OCI-LY3 (cell line): ENCODE measurements at regions not wholly inside any gene's neighbourhood (a gene's known extent, or its start where the extent isn't known, plus 50 kb on each side); places are given as distances from the start of the nearest gene placed in this dataset.
A peak's percentile ranks its signal among the peaks of the same experiment; 100 is the strongest.

Experiments used
- EZH2phosphoT487 ChIP-seq: fragments of 200-600 bp; shearing (Covaris generic); IDR thresholded peaks from 2 replicates; pipeline ENCODE4 v1.6.1; 2018; ENCODE audit warnings: antibody characterized with exemption, mixed run types, low read depth
- TF ChIP-seq, protein P1 (sequence below): fragments of 200-600, 300-600 bp; sonication (generic); IDR thresholded peaks from 2 replicates; pipeline ENCODE4 v1.5.1; 2014; ENCODE audit warnings: antibody characterized with exemption, low read length, low read depth

DNA sequence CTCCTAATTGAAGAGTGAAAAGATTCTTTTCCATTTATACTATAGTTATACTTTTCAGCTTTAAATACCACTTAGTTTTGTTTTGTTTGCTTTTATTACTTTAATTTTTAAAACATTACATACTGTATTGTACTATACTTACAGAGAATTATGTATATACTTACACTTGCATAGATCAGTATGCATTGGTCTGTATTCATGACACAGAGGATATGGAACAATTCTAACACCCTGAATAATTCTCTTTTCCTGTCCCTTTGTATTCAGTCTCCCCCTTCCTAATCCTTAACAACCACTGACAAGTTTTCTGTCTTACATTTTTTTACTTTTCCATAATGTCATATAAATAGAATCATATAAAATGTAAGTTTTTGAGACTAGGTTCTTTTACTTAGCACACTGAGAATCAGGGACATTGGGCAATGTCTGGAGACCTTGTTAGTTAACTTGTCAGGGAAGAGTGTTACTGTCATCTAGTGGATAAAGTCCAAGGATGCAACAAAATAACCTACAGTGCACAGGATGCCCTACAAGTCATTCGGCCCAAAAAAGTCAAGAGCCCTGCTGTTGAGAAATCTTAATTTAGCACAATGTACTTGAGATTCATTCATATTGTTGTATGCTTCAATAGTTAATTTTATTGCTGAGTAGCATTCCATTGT lies 95.7 kb upstream of the MCTP2 start:
- TF ChIP-seq, protein P1, sequence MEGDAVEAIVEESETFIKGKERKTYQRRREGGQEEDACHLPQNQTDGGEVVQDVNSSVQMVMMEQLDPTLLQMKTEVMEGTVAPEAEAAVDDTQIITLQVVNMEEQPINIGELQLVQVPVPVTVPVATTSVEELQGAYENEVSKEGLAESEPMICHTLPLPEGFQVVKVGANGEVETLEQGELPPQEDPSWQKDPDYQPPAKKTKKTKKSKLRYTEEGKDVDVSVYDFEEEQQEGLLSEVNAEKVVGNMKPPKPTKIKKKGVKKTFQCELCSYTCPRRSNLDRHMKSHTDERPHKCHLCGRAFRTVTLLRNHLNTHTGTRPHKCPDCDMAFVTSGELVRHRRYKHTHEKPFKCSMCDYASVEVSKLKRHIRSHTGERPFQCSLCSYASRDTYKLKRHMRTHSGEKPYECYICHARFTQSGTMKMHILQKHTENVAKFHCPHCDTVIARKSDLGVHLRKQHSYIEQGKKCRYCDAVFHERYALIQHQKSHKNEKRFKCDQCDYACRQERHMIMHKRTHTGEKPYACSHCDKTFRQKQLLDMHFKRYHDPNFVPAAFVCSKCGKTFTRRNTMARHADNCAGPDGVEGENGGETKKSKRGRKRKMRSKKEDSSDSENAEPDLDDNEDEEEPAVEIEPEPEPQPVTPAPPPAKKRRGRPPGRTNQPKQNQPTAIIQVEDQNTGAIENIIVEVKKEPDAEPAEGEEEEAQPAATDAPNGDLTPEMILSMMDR: peak; percentile 9; the same call in 1 of the 2 replicates
- no peak for TF ChIP-seq EZH2phosphoT487
